CD4-positive, alpha-beta memory T cell (primary cell): ENCODE measurements at regions not wholly inside any gene's neighbourhood (a gene's known extent, or its start where the extent isn't known, plus 50 kb on each side); places are given as distances from the start of the nearest gene placed in this dataset.
"Not testable (repeated sequence)": the region's sequence is repeated elsewhere in the genome, so short reads cannot be mapped to it uniquely, and the experiment has no call there.

Source experiments
- CTCF ChIA-PET: fragments of 350-600 bp; sonication (Branson Sonifier 250); formaldehyde crosslinking; loops from one replicate; lab custom pipeline; 2021; ENCODE audit warnings: inconsistent platforms; ENCODE audit not compliant: partially characterized antibody; lab: Charles Lee
- POLR2A ChIA-PET: fragments of 350-600 bp; sonication (Branson Sonifier 250); formaldehyde crosslinking; loops from one replicate; lab custom pipeline; 2021; ENCODE audit not compliant: partially characterized antibody; lab: Charles Lee
- DNase-seq, 5 donors: peaks; one replicate each; pipeline versions ENCODE4 v3.0.0 to v3.0.0-alpha.2; 2020 to 2022; ENCODE audit warnings: mixed read lengths in 1 of 5
- H3K27ac ChIP-seq: one replicate; pipeline ENCODE4 v1.7.0; 2013; ENCODE audit warnings: low read depth, low read length
- H3K27me3 ChIP-seq: 2 replicates; pipeline ENCODE4 v1.7.0; 2013; ENCODE audit warnings: mild to moderate bottlenecking, low read length, moderate library complexity; ENCODE audit not compliant: insufficient read depth
- H3K36me3 ChIP-seq: 2 replicates; pipeline ENCODE4 v1.7.0; 2013; ENCODE audit warnings: mild to moderate bottlenecking, low read length, moderate library complexity; ENCODE audit not compliant: insufficient read depth
- H3K4me1 ChIP-seq: 2 replicates; pipeline ENCODE4 v1.7.0; 2013; ENCODE audit warnings: mild to moderate bottlenecking, low read length, moderate library complexity; ENCODE audit not compliant: insufficient read depth
- H3K4me3 ChIP-seq, 2 donors: one replicate each; pipeline ENCODE4 v1.7.0; 2013; ENCODE audit warnings: low read length in 2 of 2, mild to moderate bottlenecking in 1 of 2
- H3K9me3 ChIP-seq, 2 donors: one replicate each; pipeline ENCODE4 v1.7.0; 2013; ENCODE audit warnings: low read length in 2 of 2, control low read depth in 1 of 2; ENCODE audit not compliant: control insufficient read depth in 1 of 2
- H3K27ac Mint-ChIP-seq, 7 donors: one replicate each; pipeline ENCODE4 v1.8.0; 2020 to 2021; ENCODE audit warnings: mixed read lengths in 7 of 7, mild to moderate bottlenecking in 6 of 7, inconsistent platforms in 3 of 7, moderate library complexity in 3 of 7
- H3K27me3 Mint-ChIP-seq, 2 donors: one replicate each; pipeline ENCODE4 v1.8.0; 2020 to 2021; ENCODE audit warnings: mixed read lengths in 2 of 2
- H3K36me3 Mint-ChIP-seq, 2 donors: one replicate each; pipeline ENCODE4 v1.8.0; 2020 to 2021; ENCODE audit warnings: mixed read lengths in 2 of 2, inconsistent platforms in 1 of 2, mild to moderate bottlenecking in 1 of 2
- H3K4me1 Mint-ChIP-seq, 4 donors: one replicate each; pipeline ENCODE4 v1.8.0; 2020 to 2021; ENCODE audit warnings: mixed read lengths in 4 of 4, mild to moderate bottlenecking in 1 of 4
- H3K4me3 Mint-ChIP-seq, 8 donors: one replicate each; pipeline ENCODE4 v1.8.0; 2020 to 2021; ENCODE audit warnings: mixed read lengths in 8 of 8, mild to moderate bottlenecking in 7 of 8, moderate library complexity in 6 of 8, inconsistent platforms in 3 of 8
- H3K9me3 Mint-ChIP-seq, 8 donors: one replicate each; pipeline ENCODE4 v1.8.0; 2020 to 2021; ENCODE audit warnings: mixed read lengths in 8 of 8, mild to moderate bottlenecking in 5 of 8, inconsistent platforms in 3 of 8, moderate library complexity in 1 of 8
- intact Hi-C: fragments of 100-400 bp; cut with micrococcal nuclease; formaldehyde crosslinking; loops from one replicate; pipeline ENCODE4 v1.15.1; 2023

DNA sequence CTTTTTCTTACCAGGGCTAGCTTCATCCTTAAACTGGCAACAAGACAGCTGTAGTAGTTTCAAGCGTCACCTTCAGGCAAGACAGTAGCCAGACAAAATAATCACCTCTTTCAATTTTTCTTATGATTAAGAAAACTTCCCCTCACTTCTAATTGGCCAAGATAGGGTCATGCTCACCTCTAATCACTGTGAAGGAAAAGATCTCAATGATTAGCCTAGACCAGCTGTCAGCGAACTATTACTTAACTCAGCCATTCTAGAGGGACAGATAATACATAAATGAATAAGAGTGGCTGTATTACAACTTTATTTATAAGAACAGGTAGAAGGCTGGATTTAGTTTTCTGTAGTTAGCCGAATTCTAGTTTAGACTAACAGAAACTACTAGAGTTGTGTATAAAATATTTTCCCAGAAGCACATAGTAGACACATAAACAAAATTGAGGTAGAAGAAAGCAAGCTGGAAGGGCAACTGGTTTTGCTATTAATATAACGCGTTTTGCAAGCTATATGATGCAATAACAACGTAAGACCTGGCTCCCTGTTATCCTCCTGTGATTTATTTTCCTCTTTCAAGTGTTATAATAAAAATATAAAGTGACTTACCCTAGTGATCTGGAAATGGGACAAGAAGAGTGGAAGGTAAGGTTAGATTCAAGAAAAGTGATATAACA lies 64.3 kb downstream of the ELAPOR2 start:
- H3K27ac Mint-ChIP-seq = no peak overlapping the region
- intact Hi-C loops = no loop called here

GRCh38 chr7:86991771-86992191 lies 67.7 kb downstream of the ELAPOR2 start:
- Mint-ChIP-seq H3K27ac (peak overlapping the region in 1 of 7 donors; percentile 81), H3K4me3 (no peak overlapping the region), H3K4me1 (peaks cover 3 to 16% (median 10%) of the 10 kb centered on the region in 4 donors), H3K36me3 (no peaks in the 10 kb centered on the region), H3K27me3 (peaks cover 4 to 6% of the 10 kb centered on the region in 2 donors), H3K9me3 (peaks cover 0 to 9% (median 3%) of the 10 kb centered on the region in 8 donors)
- CTCF ChIA-PET = interaction anchor here (0.8 to 2.2 kb wide), 5 partner anchors 10 to 157 kb away, joined by 3 to 7 read pairs (median 5); no protein-coding TSS in a partner anchor
- Histone ChIP-seq H3K27ac (no peak overlapping the region), H3K27me3 (no peaks in the 10 kb centered on the region), H3K4me3 (no peak overlapping the region), H3K9me3 (no peaks in the 10 kb centered on the region), H3K36me3 (no peaks in the 10 kb centered on the region), H3K4me1 (peaks cover 4% of the 10 kb centered on the region)
- POLR2A ChIA-PET = interaction anchor here (0.9 to 2.1 kb wide), 2 partner anchors 9 to 13 kb away, joined by 3 to 6 read pairs; no protein-coding TSS in a partner anchor
- intact Hi-C loops = loop anchor here (5.0 kb wide), 1 partner anchor 54 kb away; no protein-coding TSS in a partner anchor
- no peak for DNase-seq

More for the DNA sequence above, 64.3 kb downstream of the ELAPOR2 start:
- Histone ChIP-seq H3K27me3 (no peaks in the 10 kb centered on the region), H3K9me3 (no peaks in the 10 kb centered on the region), H3K4me3 (no peak overlapping the region), H3K27ac (no peak overlapping the region), H3K36me3 (no peaks in the 10 kb centered on the region), H3K4me1 (peaks cover 4% of the 10 kb centered on the region)
- POLR2A ChIA-PET = no interaction called here
- H3K27me3 Mint-ChIP-seq = peaks cover 4 to 8% of the 10 kb centered on the region in 2 donors
- H3K4me3 Mint-ChIP-seq = no peak overlapping the region
- peaks cover 3 to 16% (median 10%) of the 10 kb centered on the region in 4 donors for H3K4me1 Mint-ChIP-seq
- H3K36me3 Mint-ChIP-seq = no peaks in the 10 kb centered on the region
- H3K9me3 Mint-ChIP-seq = peaks cover 0 to 2% (median 0%) of the 10 kb centered on the region in 8 donors
- no peak for DNase-seq
- CTCF ChIA-PET = interaction anchor here (0.7 to 1.7 kb wide), 2 partner anchors 9 to 92 kb away, joined by 3 to 4 read pairs; no protein-coding TSS in a partner anchor

DNA sequence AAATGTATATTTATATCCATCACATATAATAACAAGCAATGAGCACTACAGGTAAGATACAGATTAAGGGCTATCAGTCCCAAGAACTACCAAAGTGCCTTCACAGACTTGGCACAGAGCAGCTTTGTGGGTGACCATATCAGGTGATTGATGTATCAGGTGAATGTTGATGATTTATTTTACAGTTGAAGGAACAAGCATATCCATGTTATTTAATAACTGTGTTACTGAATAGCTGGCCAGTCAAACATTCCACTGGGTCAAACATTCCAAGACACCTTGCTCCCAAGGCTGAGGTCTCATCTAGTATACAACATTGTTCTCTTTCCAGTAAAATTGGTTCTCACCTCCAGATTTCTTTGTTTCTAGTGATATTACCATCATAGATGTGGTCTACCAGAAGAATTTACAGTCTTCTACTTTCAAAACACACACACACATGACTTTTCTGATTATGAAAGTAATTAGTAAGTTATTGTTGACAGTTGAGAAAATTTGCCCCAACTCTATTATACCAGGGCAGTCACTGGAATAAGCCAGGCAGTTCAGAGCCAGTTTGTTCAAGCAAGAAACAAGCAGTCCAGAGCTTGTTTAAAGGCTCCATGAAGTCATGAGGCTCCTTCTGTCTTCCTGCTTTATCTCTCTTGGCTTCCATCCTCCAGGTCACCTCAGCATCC lies 68.2 kb downstream of the ELAPOR2 start:
- no peak overlapping the region for H3K4me3 Mint-ChIP-seq
- peaks cover 0 to 1% of the 10 kb centered on the region in 2 donors for H3K36me3 Mint-ChIP-seq
- H3K9me3 Mint-ChIP-seq = peaks cover 0 to 9% (median 4%) of the 10 kb centered on the region in 8 donors
- CTCF ChIA-PET = interaction anchor here (1.3 to 2.2 kb wide), 2 partner anchors 13 to 158 kb away, joined by 3 to 6 read pairs; no protein-coding TSS in a partner anchor
- H3K4me1 Mint-ChIP-seq = peaks cover 3 to 15% (median 10%) of the 10 kb centered on the region in 4 donors
- H3K4me1 ChIP-seq = peaks cover 4% of the 10 kb centered on the region
- H3K9me3 ChIP-seq = no peaks in the 10 kb centered on the region
- no peaks in the 10 kb centered on the region for H3K36me3 ChIP-seq
- peaks cover 3 to 5% of the 10 kb centered on the region in 2 donors for H3K27me3 Mint-ChIP-seq
- H3K27ac ChIP-seq = no peak overlapping the region
- no peak for DNase-seq
- H3K4me3 ChIP-seq = no peak overlapping the region
- POLR2A ChIA-PET = interaction anchor here (1.0 to 2.1 kb wide), 2 partner anchors 9 to 108 kb away, joined by 3 to 6 read pairs; no protein-coding TSS in a partner anchor
- no peaks in the 10 kb centered on the region for H3K27me3 ChIP-seq
- intact Hi-C loops = loop anchor here (5.0 kb wide), 1 partner anchor 54 kb away; no protein-coding TSS in a partner anchor
- peak overlapping the region in 1 of 7 donors; percentile 81 for H3K27ac Mint-ChIP-seq

GRCh38 chr7:86989407-86989806 lies 70.0 kb downstream of the ELAPOR2 start:
- ChIA-PET POLR2A (interaction anchor here (1.4 kb wide), 1 partner anchor 9 kb away, joined by 3 read pairs; no protein-coding TSS in a partner anchor), CTCF (interaction anchor here (1.5 kb wide), 1 partner anchor 30 kb away, joined by 3 read pairs; no protein-coding TSS in a partner anchor)
- Histone ChIP-seq H3K27me3 (no peaks in the 10 kb centered on the region), H3K4me3 (no peak overlapping the region), H3K27ac (no peak overlapping the region), H3K36me3 (no peaks in the 10 kb centered on the region), H3K4me1 (peaks cover 4% of the 10 kb centered on the region), H3K9me3 (no peaks in the 10 kb centered on the region)
- no peak overlapping the region for H3K27ac Mint-ChIP-seq
- peaks cover 2 to 24% (median 12%) of the 10 kb centered on the region in 8 donors for H3K9me3 Mint-ChIP-seq
- H3K4me1 Mint-ChIP-seq = peaks cover 3 to 13% (median 9%) of the 10 kb centered on the region in 4 donors
- intact Hi-C loops = no loop called here
- H3K4me3 Mint-ChIP-seq = no peak overlapping the region
- H3K27me3 Mint-ChIP-seq = no peaks in the 10 kb centered on the region
- no peak for DNase-seq
- peaks cover 1 to 10% of the 10 kb centered on the region in 2 donors for H3K36me3 Mint-ChIP-seq

GRCh38 chr7:86987834-86988233 lies 71.6 kb downstream of the ELAPOR2 start:
- peaks cover 9 to 11% of the 10 kb centered on the region in 2 donors for H3K36me3 Mint-ChIP-seq
- not testable (repeated sequence) for DNase-seq, H3K4me3 Mint-ChIP-seq

GRCh38 chr7:86987358-86987757 lies 72.1 kb downstream of the ELAPOR2 start:
- H3K27ac Mint-ChIP-seq = peak overlapping the region in 3 of 7 donors; percentile 17 to 29 (median 21)
- H3K4me1 Mint-ChIP-seq, H3K27me3 ChIP-seq, H3K27me3 Mint-ChIP-seq, H3K4me3 ChIP-seq, CTCF ChIA-PET, H3K4me3 Mint-ChIP-seq, POLR2A ChIA-PET, DNase-seq, H3K36me3 ChIP-seq, H3K4me1 ChIP-seq, H3K27ac ChIP-seq, H3K9me3 ChIP-seq, intact Hi-C loops: not testable (repeated sequence)
- H3K36me3 Mint-ChIP-seq = peaks cover 9 to 11% of the 10 kb centered on the region in 2 donors
- H3K9me3 Mint-ChIP-seq = peaks cover 2 to 37% (median 15%) of the 10 kb centered on the region in 8 donors

More at GRCh38 chr7:86987834-86988233, 71.6 kb downstream of the ELAPOR2 start:
- peak overlapping the region in 1 of 7 donors; percentile 21 for H3K27ac Mint-ChIP-seq
- POLR2A ChIA-PET, H3K27me3 ChIP-seq, H3K27ac ChIP-seq, H3K27me3 Mint-ChIP-seq, CTCF ChIA-PET, H3K9me3 ChIP-seq, H3K4me3 ChIP-seq, H3K4me1 ChIP-seq, intact Hi-C loops, H3K36me3 ChIP-seq: not testable (repeated sequence)
- H3K4me1 Mint-ChIP-seq = peaks cover 3 to 11% (median 7%) of the 10 kb centered on the region in 4 donors
- peaks cover 2 to 37% (median 15%) of the 10 kb centered on the region in 8 donors for H3K9me3 Mint-ChIP-seq

DNA sequence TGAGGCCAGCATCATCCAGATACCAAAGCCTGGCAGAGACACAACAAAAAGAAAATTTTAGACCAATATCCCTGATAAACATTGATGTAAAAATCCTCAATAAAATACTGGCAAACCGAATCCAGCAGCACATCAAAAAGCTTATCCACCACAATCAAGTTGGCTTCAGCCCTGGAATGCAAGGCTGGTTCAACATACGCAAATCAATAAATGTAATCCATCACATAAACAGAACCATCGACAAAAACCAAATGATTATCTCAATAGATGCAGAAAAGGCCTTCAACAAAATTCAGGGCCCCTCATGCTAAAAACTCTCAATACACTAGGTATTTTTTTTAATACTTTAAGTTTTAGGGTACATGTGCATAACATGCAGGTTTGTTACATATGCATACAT lies 74.1 kb downstream of the ELAPOR2 start:
- H3K27ac ChIP-seq, H3K4me1 ChIP-seq, H3K27me3 ChIP-seq, POLR2A ChIA-PET, intact Hi-C loops, H3K27me3 Mint-ChIP-seq, H3K9me3 ChIP-seq, H3K4me3 Mint-ChIP-seq, H3K36me3 ChIP-seq, H3K4me3 ChIP-seq, H3K27ac Mint-ChIP-seq, DNase-seq, CTCF ChIA-PET: not testable (repeated sequence)
- peaks cover 2 to 37% (median 15%) of the 10 kb centered on the region in 8 donors for H3K9me3 Mint-ChIP-seq
- H3K36me3 Mint-ChIP-seq = peaks cover 9 to 11% of the 10 kb centered on the region in 2 donors
- peaks cover 7 to 13% (median 12%) of the 10 kb centered on the region in 4 donors for H3K4me1 Mint-ChIP-seq
